ENCODE measurements at regions not wholly inside any gene's neighbourhood (a gene's known extent, or its start where the extent isn't known, plus 50 kb on each side); places are given as distances from the start of the nearest gene placed in this dataset.

DNA sequence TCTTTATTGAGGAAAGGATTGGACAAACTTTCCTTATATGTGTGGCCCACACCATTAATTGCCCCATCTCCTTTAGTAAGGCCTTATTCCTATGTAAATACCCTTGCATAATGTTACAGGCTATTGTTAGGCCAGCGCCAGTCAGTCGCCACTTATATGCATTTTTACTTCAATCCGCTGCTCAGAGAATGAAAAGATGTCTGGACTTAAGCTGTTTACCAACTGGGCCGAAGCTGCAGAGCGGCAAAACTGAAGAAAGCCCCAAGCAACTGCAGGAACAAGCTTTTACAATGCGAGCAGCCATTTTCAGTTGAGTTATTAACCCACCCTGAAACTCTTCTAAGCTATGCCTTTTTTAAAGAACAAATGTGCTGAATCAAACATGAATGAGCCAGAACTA lies 92.1 kb upstream of the OTX2 start:
- TF ChIP-seq POLR2A (IDR thresholded peaks at IDR 0.05): no peak
- TF ChIP-seq, protein P1, sequence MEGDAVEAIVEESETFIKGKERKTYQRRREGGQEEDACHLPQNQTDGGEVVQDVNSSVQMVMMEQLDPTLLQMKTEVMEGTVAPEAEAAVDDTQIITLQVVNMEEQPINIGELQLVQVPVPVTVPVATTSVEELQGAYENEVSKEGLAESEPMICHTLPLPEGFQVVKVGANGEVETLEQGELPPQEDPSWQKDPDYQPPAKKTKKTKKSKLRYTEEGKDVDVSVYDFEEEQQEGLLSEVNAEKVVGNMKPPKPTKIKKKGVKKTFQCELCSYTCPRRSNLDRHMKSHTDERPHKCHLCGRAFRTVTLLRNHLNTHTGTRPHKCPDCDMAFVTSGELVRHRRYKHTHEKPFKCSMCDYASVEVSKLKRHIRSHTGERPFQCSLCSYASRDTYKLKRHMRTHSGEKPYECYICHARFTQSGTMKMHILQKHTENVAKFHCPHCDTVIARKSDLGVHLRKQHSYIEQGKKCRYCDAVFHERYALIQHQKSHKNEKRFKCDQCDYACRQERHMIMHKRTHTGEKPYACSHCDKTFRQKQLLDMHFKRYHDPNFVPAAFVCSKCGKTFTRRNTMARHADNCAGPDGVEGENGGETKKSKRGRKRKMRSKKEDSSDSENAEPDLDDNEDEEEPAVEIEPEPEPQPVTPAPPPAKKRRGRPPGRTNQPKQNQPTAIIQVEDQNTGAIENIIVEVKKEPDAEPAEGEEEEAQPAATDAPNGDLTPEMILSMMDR (IDR thresholded peaks at IDR 0.05): no peak

All from suprapubic skin (tissue), 3 donors.